ENCODE measurements at regions not wholly inside any gene's neighbourhood (a gene's known extent, or its start where the extent isn't known, plus 50 kb on each side); places are given as distances from the start of the nearest gene placed in this dataset.

DNA sequence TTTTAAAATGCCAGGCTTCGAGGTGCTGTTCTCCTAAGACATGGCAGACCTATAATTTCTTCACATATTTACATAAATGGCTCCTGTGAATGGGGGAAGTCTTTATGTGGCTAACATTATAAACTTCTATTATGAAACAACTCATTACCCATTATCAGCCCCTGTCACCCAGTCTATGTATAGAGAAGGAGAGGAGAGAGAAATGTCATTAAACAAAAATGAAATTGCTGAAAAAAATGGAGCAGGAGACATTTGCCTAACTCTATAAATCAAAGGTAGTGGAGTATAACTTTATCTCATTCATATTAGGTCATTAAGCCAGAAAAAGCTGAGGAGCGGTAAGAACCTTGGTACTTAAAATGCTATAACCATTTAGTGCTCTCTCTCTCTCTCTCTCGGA, 71.9 kb upstream of the KRR1 start:
- no peaks in the 10 kb centered on the region for H3K9me3 ChIP-seq
- H3K27me3 ChIP-seq (replicated peaks; ENCODE audit: insufficient read depth), result no peaks in the 10 kb centered on the region
- no peak overlapping the region for H3K4me3 ChIP-seq
- intact Hi-C loops (cut with DNase I), result no loop called here
- no peaks in the 10 kb centered on the region for H3K4me1 ChIP-seq (replicated peaks)
- TF ChIP-seq POLR2A (IDR thresholded peaks at IDR 0.05), result no peak
- TF ChIP-seq, protein P1, sequence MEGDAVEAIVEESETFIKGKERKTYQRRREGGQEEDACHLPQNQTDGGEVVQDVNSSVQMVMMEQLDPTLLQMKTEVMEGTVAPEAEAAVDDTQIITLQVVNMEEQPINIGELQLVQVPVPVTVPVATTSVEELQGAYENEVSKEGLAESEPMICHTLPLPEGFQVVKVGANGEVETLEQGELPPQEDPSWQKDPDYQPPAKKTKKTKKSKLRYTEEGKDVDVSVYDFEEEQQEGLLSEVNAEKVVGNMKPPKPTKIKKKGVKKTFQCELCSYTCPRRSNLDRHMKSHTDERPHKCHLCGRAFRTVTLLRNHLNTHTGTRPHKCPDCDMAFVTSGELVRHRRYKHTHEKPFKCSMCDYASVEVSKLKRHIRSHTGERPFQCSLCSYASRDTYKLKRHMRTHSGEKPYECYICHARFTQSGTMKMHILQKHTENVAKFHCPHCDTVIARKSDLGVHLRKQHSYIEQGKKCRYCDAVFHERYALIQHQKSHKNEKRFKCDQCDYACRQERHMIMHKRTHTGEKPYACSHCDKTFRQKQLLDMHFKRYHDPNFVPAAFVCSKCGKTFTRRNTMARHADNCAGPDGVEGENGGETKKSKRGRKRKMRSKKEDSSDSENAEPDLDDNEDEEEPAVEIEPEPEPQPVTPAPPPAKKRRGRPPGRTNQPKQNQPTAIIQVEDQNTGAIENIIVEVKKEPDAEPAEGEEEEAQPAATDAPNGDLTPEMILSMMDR (IDR thresholded peaks at IDR 0.05), result no peak
- no peak for TF ChIP-seq POLR2AphosphoS5 (IDR thresholded peaks at IDR 0.05)
- H3K27ac ChIP-seq, result no peak overlapping the region
- DNase-seq (ENCODE audit: low spot score), result no peak
- no peaks in the 10 kb centered on the region for H3K36me3 ChIP-seq
- WGBS, result 81% methylated on average over 3 of the region's 3 CpGs

DNA sequence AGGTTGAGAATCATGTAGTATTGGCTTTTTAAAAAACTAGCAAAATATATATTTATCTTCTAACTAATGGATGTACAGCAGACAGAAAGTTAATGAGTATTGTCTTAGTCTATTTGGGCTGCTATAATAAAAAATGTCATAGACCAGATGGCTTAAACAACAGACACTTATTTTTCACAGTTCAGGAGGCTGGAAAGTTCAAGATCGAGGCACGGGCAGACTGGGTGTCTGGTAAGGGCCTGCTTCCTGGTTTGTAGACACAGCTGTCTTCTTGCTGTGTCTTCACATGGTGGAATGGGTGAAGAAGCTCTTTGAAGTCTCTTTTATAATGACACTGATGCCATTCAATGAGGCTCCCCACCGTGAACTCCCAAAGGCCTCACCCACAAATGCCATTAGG, 70.1 kb upstream of the KRR1 start:
- Histone ChIP-seq H3K36me3 (no peaks in the 10 kb centered on the region), H3K4me3 (no peak overlapping the region), H3K27ac (no peak overlapping the region), H3K9me3 (no peaks in the 10 kb centered on the region), H3K4me1 (replicated peaks) (no peaks in the 10 kb centered on the region), H3K27me3 (replicated peaks; ENCODE audit: insufficient read depth) (no peaks in the 10 kb centered on the region)
- intact Hi-C loops (cut with DNase I), result no loop called here
- TF ChIP-seq POLR2AphosphoS5 (IDR thresholded peaks at IDR 0.05), result no peak
- TF ChIP-seq, protein P1 (IDR thresholded peaks at IDR 0.05), result no peak
- no peak for TF ChIP-seq POLR2A (IDR thresholded peaks at IDR 0.05)
- 61% methylated on average over 3 of the region's 3 CpGs for WGBS
- no peak for DNase-seq (ENCODE audit: low spot score)

DNA sequence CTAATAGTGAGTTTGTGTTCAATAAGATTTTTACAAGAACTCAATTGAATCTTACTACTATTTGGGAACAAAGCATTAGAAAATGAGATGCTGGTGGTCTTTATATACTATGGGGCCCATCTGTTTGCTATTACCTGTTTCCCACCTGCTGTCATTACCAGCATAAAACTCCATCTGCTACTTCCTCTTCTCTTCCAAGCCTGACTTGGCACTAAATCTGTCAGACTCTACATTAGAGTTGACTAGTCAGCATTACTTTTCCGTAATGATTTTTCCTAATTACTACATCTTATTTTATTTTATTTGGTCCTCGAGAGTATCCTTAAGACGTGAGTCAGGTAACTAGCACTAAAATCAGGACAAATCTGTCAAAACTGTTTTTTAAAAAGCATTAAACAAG, 68.1 kb upstream of the KRR1 start:
- WGBS, result 85% methylated on average over 3 of the region's 3 CpGs
- intact Hi-C loops (cut with DNase I), result no loop called here
- no peak overlapping the region for H3K4me3 ChIP-seq
- no peaks in the 10 kb centered on the region for H3K36me3 ChIP-seq
- no peak for DNase-seq (ENCODE audit: low spot score)
- no peaks in the 10 kb centered on the region for H3K9me3 ChIP-seq
- H3K27ac ChIP-seq, result no peak overlapping the region
- no peaks in the 10 kb centered on the region for H3K4me1 ChIP-seq (replicated peaks)
- no peaks in the 10 kb centered on the region for H3K27me3 ChIP-seq (replicated peaks; ENCODE audit: insufficient read depth)
- TF ChIP-seq POLR2AphosphoS5 (IDR thresholded peaks at IDR 0.05), result no peak
- TF ChIP-seq, protein P1 (IDR thresholded peaks at IDR 0.05), result no peak
- no peak for TF ChIP-seq POLR2A (IDR thresholded peaks at IDR 0.05)

DNA sequence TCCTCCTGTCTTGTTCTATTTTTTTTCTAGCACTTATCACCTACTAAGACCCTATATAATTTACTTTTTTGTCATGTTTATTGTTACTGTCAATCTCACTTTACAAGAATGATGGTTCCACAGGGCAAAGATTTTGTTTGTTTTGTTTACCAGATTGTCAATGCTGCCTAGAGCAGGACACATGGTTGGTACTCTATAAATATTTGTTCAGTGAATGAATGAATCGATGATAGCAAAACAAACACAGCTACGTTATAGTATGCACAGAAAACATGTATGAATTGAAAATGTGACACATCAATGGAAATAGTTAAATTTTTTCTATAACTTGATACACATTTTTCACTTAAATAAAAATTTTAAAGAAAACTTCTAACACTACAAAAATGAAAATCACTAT, 67.1 kb upstream of the KRR1 start:
- WGBS, result 87% methylated on average over 2 of the region's 2 CpGs
- TF ChIP-seq, protein P1 (IDR thresholded peaks at IDR 0.05), result no peak
- TF ChIP-seq POLR2AphosphoS5 (IDR thresholded peaks at IDR 0.05) (no peak), POLR2A (IDR thresholded peaks at IDR 0.05) (no peak)

DNA sequence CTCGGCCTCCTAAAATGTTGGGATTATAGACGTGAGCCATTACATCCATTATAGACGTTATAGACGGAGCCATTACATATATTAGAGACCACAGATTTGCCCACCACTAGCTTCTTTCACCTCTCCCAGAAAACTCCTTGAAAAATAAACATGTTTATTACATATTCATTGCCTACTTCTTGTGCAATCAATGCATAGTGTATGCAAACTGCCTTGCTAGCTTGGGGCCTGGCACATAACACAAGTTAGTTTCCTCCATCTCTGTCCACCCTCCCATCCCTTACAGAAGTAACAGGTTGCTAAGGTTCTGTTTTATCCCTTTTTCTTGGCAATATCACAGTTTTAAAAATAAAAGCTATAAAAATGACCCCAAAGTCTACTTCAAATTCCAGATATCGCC, 66.4 kb upstream of the KRR1 start:
- no peak overlapping the region for H3K27ac ChIP-seq
- H3K9me3 ChIP-seq, result no peaks in the 10 kb centered on the region
- 93% methylated on average over 5 of the region's 5 CpGs for WGBS
- TF ChIP-seq POLR2A (IDR thresholded peaks at IDR 0.05) (no peak), POLR2AphosphoS5 (IDR thresholded peaks at IDR 0.05) (no peak)
- TF ChIP-seq, protein P1 (IDR thresholded peaks at IDR 0.05), result no peak
- DNase-seq (ENCODE audit: low spot score), result no peak
- H3K4me1 ChIP-seq (replicated peaks), result no peaks in the 10 kb centered on the region
- no peaks in the 10 kb centered on the region for H3K36me3 ChIP-seq
- intact Hi-C loops (cut with DNase I), result no loop called here
- no peak overlapping the region for H3K4me3 ChIP-seq
- no peaks in the 10 kb centered on the region for H3K27me3 ChIP-seq (replicated peaks; ENCODE audit: insufficient read depth)

More for the DNA sequence above, 67.1 kb upstream of the KRR1 start:
- no peaks in the 10 kb centered on the region for H3K4me1 ChIP-seq (replicated peaks)
- intact Hi-C loops (cut with DNase I), result no loop called here
- no peak overlapping the region for H3K27ac ChIP-seq
- no peaks in the 10 kb centered on the region for H3K9me3 ChIP-seq
- no peaks in the 10 kb centered on the region for H3K27me3 ChIP-seq (replicated peaks; ENCODE audit: insufficient read depth)
- no peaks in the 10 kb centered on the region for H3K36me3 ChIP-seq
- H3K4me3 ChIP-seq, result no peak overlapping the region
- DNase-seq (ENCODE audit: low spot score), result no peak

Data from prostate gland (tissue), 2 donors.